OCI-LY7 (cell line): ENCODE measurements at regions not wholly inside any gene's neighbourhood (a gene's known extent, or its start where the extent isn't known, plus 50 kb on each side); places are given as distances from the start of the nearest gene placed in this dataset.

Experiments
- CTCF ChIP-seq: fragments of 200-600 bp; sonication (generic); conservative IDR thresholded peaks from 2 replicates; pipeline ENCODE4 v1.5.1; 2014; ENCODE audit warnings: mild to moderate bottlenecking, antibody characterized with exemption, low read length, moderate library complexity, mixed read lengths
- EZH2phosphoT487 ChIP-seq: fragments of 200-600 bp; sonication (generic); IDR thresholded peaks from 2 replicates; pipeline ENCODE4 v1.6.1; 2018; ENCODE audit warnings: low read depth, borderline replicate concordance, mild to moderate bottlenecking, mixed run types, antibody characterized with exemption, low read length, moderate library complexity, mixed read lengths

- TF ChIP-seq CTCF (no peak), EZH2phosphoT487 (no peak)
Observed at GRCh38 chr13:22102271-22102670, 431.4 kb downstream of the FGF9 start.
